Hematopoietic multipotent progenitor cell (in vitro differentiated cells): ENCODE measurements at regions not wholly inside any gene's neighbourhood (a gene's known extent, or its start where the extent isn't known, plus 50 kb on each side); places are given as distances from the start of the nearest gene placed in this dataset.
A peak's percentile ranks its signal among the peaks of the same experiment; 100 is the strongest.

Experiments used
- DNase-seq, 3 donors: peaks; one replicate each; pipeline ENCODE4 v3.0.0-alpha.2; 2011 to 2015; ENCODE audit warnings: low read depth in 2 of 3, low spot score in 2 of 3

DNA sequence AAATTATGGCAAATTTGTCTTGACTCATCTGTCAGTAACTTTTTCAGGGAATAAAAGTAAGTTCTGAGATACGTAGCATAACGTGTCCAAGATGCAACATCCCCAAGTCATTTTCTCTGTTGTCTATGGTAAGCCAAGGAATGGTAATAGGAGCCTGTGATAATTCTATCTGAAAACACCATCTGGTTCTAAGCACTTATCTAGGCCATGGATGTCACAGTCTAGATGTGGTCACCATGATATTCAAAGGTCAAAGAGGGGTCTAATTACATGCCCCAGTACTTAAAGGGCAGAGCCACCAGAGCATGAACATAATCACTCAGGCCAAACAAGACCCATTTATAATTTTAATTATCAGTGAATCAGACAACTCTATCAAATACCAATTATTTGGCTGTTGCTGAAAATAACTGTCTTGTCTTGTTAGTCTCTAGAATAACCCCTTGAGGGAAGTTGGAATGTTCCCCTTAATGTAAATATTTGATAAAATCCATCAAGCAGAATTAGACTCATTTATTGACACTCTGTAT lies 225.1 kb upstream of the MPPED2 start:
- DNase-seq: no peak

DNA sequence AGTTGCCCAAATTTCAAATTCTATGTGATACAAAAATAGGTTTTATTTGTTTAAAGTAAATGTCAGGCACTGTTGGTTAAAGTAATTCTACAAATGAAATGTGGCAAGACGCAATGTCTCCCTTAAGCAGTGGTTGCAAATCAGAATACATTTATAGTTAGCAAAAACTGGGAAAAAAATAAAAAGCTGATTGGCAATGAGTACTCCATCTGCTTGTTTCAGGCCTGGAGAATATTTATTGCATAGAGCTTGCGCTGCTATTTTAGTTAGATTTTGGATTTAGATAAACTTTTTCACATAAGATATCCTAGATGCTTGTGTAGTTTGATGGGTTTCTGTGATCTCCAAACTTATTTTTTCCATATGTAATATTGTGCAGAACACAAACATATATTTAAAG lies 224.0 kb upstream of the MPPED2 start:
- DNase-seq: no peak

DNA sequence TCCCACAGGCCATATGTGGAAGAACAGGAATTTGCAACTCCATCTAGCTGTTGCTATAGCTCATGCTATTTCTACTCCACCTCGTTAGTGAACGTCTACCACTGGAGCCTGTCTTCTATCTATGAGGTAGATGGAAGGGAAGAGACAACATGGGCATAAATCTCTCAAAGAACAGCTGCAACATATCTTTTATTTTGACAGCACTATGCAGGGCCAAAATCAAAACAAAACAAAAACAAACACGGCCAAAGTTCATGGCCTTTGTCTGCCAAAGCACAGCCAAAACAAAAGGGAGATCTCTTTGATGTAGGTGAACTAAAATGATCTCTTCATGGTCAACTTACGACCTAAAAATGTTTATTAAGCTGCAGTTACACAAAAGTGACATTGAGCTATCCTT lies 215.2 kb upstream of the MPPED2 start:
- DNase-seq: no peak

DNA sequence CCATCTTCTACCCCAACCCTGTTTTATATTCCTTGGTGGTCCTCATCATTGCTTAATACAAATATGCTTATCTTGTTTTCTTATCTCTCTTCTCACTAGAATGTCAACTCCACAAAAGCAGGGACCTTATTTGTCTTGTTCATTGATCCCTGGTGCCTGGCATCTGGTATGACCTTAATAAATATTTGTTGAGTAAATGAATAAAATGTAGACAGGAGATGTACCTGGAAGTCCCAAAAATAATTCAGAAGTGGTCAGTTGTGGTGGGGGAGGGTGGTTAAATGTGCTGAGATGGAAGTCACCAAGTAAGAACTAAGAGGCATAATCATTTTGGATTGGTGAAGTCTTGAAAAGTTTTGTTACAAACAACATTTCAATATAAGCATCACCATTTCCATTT lies 214.8 kb upstream of the MPPED2 start:
- no peak for DNase-seq

DNA sequence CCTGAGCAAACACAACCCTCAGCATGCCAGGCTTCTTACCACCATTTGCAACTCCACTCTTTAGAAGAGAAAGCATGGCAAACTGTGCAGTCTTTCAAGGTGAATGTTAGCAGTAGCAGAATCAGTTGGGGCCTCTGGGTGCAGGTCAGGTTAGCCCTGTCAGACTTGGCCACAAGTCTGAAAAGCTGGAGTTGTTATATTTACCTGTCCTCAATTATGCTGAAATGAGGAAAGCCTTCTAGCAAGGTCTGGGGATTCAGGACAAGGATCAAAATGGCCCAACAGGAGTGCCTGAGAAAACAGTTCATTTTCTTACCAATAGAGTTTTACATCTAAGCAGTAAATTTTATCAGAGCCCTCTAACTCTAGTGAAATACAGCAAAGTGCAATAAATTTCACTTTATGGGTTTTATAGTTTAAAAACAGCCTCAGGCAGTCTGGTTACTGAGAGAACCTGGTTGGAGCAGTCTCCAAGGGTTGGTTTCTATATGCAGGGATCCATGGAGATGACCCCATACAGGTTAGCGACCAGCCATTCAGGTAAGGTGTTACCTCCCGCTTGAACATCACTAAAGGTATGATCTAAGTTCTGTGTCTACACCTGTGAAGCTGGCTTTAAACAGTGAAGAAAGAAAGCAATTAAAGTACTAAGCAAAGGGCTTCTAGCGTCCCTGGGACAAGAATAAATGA lies 212.5 kb upstream of the MPPED2 start:
- DNase-seq: no peak

DNA sequence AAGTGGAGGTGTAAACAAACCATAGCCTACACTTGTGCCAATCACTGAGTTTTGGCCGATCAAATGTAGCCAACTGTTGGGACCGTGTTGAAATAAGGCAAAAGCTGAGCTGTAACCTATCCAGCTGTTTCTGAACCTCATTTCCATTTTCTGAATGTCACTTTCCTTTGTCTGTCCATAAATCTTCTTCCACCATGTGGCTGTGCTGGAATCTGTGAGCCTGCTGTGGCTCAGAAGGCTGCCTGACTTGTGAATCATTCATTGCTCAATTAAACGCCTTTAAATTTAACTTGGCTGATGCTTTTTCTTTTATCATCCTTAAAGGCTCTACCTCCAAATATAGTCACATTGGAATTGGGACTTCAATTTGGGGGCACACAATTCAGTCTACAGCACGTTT lies 203.1 kb upstream of the MPPED2 start:
- DNase-seq: no peak

DNA sequence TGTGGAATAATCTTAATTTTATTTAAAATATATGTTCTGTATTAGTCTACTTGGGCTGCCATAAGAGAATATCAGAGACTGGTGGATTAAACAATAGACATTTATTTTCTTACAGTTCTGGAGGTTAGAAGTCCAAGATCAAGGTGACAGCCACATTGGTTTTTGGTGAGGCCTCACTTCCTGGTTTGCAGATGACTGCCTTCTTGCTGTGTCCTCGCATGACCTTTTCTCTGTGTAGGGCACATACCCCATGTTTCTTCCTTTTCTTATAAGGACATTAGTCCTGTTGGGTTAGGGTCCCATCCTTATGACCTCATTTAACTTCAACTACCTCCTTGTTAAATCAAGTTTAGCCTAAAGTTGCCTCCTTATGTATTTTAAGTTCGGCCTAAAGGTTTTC lies 202.7 kb upstream of the MPPED2 start:
- no peak for DNase-seq

DNA sequence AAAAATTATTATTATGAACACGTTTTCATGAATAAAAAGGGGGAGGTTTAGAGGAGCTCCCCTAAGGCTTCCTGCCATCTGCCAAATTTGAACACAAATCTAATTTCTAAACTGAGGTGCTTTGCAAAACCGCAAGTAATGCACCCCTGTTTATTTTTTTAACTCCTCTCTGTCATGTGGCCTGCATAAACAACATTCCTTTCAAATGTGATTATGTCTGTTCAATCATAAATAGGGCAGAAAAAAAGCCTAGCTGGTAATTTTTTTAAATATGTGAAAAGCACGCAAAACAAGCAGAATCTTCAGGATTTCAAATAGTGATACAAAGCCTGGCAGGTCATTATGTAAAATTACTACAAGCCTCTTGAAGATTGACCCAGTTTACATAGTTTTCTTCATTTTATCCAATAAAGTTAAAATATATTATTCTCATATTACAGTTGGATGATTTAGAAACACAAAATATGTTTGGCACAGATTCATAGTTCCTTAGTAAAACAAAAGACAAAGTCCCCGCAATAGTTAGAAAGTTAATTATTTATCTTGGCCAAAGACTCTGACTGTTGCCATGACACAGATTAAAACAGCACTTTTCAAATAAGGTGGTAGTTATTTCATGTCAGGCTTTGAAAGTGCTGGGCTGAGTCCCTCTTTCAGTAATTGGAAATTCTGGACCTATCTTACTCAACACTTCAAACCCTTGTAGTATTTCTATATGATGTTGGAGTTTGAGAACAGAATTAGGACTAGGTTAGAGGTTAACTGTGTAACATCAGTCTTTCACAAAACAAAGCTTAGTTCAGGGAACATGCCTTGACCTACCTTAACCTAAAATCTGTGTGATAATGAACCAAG lies 200.3 kb upstream of the MPPED2 start:
- DNase-seq: no peak

DNA sequence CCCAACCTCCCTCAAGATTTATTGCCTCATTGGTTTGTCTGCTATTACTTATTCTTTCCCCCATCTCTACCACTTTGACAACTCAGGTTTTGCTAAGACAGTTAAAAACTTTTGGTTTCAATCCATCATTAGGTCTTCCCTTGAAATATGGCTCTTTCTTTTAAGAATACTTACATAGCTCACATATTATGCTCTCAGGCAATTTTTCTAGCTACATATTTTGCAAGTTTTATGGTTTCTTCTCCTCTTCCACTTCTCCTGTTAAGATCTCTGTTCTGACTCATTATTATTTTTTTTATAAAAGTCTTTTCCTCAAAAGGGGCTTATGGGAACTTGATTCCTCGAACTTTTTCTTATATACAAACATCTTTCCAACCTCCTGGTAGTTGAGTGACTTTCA lies 192.4 kb upstream of the MPPED2 start:
- no peak for DNase-seq

DNA sequence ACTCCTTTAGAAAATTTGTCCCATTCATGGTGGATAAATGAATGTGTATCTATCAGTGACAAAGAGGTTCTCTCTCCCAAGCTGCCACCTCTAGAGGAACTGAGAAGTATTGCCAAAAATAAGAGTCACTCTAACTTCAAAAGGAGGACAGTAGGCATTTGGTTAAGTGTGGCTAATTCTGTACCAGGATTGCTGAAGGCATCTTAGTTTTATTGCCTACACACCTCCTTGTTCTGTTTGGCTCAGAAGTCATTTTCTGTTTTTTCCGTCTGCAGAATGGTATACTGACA lies 189.0 kb upstream of the MPPED2 start:
- DNase-seq: no peak

DNA sequence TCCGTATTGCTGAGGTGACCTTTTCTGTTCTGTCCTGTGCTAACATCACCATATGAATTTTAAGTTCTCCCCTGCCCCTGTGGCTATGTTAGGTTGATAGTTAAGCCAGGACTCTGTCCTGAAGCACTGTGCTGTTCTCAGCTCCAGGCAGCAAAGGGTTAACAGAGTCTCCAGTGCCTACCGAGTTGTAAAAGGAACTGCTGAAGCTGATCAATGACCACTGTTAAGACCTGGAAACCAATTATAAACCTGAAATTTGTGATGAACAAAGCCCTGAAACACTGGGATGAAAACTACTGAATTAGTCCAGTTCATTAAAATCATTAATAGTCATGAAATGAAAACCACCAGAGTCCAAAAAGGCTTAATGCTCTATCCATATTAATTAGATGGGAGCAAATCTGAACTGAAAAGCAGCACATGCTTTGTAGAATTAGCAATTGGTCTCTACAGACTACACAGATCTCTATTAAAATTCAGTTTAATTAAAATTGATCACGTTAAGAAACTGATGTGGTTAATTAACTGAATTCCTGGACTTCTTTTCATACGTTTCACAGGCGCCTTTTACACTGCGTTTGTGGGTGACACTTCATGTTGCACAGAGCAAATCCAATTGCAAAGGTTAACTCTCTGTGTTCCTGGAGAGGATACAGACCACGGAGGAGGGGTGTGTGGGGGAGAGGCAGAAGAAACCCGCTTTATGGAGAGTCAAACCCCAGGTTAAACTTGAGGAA lies 188.5 kb upstream of the MPPED2 start:
- DNase-seq: no peak

DNA sequence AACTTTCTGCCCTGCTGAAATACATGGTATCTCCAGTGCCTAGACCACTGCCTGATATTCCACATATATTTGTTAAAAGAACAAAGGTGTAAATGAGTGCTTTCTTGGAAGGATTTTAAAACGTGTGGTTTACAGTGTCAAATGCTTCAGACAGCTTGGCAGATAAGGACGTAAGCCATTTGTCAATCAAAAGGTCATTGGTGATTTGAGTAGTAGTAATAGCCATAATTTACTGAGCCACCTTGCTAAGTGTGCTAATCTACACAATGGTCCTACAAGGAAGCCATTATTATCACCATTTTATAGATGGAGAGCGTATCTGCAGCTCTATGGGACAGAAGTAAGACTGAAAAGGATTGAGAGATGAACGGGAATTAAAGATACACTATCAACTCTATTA lies 186.8 kb upstream of the MPPED2 start:
- no peak for DNase-seq

DNA sequence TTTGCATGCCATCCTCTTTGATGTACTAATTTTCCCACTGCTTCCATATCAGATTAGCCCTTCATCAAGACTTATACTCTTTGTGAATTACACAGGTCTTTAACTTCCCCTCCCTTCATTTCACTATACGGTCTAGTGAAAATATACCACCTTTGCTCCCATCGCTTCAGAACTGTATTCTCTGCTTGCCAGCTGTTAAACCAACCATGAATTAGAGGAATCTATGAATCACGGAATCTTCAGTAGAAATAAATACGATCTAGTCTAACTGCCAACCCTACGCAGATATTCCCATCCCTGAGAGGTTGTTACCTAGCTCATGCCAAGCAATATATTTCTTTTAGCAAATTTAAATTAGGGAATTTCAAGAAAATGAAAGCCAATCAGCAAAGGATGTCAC lies 177.8 kb upstream of the MPPED2 start:
- DNase-seq: no peak

DNA sequence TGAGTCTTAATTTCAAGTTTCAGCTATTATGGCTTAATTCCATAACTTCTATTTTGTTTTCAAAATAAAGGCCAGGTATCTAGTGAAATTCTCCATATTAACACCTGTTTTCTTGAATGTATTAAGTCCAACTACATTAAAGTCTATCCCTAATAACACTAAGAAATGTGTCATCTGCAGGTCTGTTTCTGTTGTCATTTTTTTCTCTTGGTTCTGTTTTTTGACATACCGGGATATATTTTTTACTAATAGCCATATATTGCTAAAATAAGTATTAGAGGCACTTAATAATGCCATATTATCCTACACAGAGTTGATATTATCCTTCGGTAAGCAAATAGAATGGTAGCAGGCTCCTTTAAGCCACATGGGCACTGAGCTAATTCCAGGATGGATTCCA lies 176.0 kb upstream of the MPPED2 start:
- DNase-seq: no peak

DNA sequence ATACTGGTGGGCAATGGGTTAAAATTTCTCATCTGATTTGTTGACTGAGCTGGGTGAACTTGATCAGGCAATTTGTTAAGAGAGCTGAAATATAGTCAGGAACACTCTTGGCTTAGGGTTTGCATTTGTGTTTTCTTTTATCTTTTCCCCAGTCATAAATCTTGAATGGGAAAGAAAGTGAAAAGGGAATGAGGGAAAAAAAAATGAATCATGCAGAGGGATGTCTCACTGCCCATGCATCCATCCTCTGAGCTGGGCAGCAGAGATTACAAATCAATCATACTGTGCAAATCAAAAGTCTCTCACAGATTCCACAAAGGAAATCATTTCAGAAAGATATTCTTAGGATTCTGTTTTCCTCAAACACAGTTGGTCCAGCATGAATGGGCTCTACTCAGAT lies 174.2 kb upstream of the MPPED2 start:
- no peak for DNase-seq

DNA sequence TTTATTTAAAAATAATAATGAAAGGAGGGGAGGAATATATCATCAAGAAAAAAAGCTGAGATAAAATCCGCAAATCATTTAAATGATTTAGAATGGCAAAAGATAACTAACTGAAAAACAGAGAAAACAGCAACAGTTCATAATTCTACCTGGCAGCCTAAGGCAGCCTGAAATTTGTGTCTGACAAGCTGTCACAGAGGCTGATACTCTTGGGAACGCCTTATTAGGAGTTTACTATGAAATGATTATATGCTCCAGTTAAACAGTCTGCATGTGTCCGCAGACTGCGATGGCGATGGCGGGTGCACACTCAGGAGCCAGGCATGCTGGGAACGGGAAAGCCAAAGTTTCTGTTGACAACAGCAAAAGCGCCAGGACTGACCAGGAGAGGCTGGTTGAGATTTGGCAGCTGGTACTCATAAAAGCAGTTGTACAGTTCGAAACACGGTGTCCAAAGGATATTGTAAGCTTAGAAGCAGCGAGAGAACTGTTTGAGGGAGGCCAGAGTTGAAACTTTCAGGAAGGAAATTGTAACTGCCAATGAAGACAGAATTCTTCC lies 172.9 kb upstream of the MPPED2 start:
- no peak for DNase-seq

DNA sequence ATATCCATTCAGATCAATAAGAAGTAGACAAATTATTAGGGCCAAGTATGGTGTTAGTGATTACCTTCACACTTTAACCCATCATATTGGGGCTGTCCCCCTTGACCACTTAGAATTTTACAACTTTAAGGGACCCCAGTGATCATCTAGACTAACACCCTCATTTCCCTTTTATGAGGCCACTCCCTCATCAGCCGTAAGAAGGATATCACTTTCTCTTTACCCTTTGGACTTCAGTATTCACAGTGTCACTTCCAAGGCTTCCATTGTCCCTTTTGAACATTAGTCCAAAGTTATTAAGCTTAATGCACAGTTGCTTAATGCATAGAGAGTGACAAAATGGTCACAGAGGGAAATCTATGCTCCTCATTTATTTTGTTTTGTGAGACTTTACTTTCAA lies 172.4 kb upstream of the MPPED2 start:
- DNase-seq: peak in 1 of 3 donors; percentile 22

DNA sequence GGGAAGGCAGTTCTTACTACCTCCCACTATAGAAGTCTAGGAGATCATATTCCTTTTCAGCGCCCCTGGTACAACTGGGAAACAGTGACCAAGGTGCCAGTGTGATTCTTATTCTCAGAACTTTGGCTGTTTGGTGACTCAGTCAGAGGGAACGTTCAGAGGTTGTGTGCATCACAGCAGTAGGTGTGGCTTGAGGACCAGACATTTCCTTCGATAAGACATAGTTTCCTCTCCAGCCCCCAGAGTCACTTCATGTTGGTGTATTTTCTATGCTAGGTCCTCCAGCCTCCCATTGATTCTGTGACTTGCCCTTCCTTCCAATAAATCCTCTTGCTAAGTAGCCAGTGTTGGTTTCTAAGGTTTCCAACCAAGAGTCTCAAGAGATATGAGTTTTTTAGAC lies 171.9 kb upstream of the MPPED2 start:
- peak in 2 of 3 donors; percentile 33 to 78 for DNase-seq

DNA sequence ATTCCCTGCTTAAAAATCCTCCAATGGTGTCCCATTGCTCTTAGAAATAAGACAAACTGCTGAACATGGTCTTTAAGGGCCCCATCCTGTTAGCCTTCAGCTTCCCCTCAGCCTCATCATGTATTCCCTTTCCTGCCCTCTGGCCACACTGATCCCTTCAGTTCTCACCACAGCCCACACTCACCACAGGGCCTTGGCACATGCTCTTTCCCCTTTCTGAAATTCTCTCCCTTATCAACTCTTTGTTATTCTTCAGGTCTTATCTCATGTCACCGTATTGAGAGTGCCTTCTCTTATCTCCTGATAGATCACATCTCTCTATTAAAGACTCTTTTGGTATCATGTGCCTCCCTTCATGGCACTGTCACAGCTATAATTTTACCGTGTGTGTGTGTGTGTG lies 167.8 kb upstream of the MPPED2 start:
- DNase-seq: no peak

DNA sequence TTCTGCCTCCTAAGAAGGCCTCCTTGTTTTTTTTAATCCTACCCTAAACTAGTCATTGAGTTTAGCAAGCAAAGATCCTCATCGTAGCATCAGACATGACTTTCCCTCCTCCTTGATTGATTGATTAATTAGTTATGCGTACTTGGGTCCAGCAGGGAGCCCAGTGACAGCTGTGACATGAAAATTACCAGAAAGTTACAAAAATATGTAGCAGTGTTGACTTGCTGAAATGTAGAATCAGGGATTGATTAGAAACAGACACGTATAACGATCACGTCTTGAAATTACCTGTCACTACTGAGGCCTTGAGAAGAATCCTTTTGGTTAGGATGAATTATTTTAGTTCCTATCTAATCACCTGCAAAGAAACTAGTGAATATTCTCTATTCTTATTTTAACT lies 167.4 kb upstream of the MPPED2 start:
- no peak for DNase-seq

DNA sequence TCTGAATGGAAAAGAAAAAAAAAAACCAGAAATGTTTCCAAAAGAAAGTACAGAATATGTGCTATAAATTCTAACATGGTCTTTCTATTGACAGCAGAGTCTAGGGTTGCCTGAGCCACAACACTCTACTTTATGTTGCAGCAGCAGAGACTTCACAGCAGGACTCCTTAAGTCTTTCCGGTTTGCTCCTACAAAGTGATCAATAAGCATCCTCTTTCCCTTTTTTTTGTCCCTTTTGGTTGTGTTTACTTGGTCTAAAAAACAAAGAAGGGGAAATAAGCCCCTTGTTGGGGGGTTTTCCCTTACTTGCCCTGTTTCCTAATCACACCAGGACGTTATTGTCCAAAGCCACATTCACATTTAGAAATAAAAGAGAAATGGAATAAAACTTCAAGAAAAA lies 163.1 kb upstream of the MPPED2 start:
- DNase-seq: no peak
